ENCODE measurements at regions not wholly inside any gene's neighbourhood (a gene's known extent, or its start where the extent isn't known, plus 50 kb on each side); places are given as distances from the start of the nearest gene placed in this dataset.

DNA sequence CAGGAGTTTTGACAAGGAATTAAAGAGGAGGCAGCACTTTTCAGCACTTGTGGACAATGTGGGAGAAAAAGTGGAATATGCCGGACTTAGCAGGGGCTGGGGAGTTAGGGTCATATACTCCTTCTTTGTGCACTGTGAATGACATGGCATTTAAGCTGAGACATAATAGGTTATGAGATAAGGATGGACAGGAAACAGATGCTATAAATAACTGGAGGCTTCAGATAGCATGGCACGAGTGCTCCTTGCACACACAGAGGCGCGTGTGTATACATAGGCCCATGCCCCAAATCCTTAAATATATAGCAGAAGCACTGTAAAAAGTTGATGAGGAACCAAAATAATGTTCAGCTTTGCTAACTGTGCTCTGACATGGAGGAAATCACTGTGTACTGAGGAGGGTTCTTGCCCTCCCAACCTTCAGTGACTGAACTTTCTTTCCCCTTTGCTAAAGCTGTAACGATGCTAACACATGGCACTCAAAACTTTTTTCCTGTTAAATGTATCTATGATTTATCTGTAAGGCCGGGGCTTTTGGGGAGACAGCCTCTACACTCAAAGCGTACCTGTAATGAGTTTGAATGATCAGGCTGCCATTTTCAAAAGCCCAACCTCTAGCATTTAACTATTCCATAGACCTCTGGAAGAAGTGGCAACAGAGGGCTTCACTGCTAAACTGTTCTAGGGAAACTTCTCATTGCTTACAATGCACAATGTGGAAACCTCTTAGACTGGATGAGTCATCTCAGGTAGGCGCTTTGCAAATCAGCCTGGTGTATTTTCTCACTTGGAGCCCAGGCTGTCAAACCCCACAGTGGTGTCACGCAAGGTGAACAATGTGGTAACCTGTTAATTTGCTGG, 784.6 kb downstream of the NR2F2 start:
- FAIRE-seq, result no peak
- in situ Hi-C loops (cut with MboI), result no loop called here

DNA sequence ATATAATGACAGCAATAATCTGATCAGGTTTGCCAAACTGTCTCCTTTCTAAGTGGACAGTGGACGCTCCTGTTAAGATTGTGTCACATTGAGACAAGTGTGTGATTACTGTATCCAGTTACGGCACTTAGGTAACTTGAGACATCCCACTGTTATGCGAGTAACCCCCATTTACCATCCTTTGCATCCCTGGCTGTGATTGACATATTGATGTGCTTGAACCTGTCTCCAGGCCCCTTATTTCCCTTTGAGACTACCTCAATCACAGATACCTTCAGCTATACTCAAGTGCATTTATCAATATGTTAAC, 785.2 kb downstream of the NR2F2 start:
- no peak for DNase-seq (ENCODE audit: extremely low read depth in 1 of 4, low spot score in 3 of 4)
- ChIA-PET CTCF (ENCODE audit: low intra/inter-chr PET ratio) (no interaction called here), POLR2A (no interaction called here)
- Histone ChIP-seq H3K4me2 (ENCODE audit: insufficient read depth, low read length) (no peak overlapping the region), H3K4me3 (no peak overlapping the region), H3K9ac (ENCODE audit: insufficient read depth in 1 of 2, low read depth in 2 of 2, low read length in 2 of 2) (no peak overlapping the region), H3K9me1 (ENCODE audit: control insufficient read depth, insufficient read depth, low read length) (no peaks in the 10 kb centered on the region), H3K4me1 (replicated peaks in 1 of 2; ENCODE audit: control insufficient read depth in 2 of 2, insufficient read depth in 2 of 2, low read length in 2 of 2) (no peaks in the 10 kb centered on the region), H2AFZ (ENCODE audit: low read depth, low read length) (no peak overlapping the region), H3K27ac (ENCODE audit: extremely low read depth, low read depth, low read length) (no peak overlapping the region), H4K20me1 (replicated peaks; ENCODE audit: control insufficient read depth, insufficient read depth, low read length) (no peaks in the 10 kb centered on the region), H3K36me3 (ENCODE audit: control insufficient read depth, insufficient read depth, low read length) (no peaks in the 10 kb centered on the region), H3K79me2 (ENCODE audit: control insufficient read depth, insufficient read depth, low read length) (no peaks in the 10 kb centered on the region), H3K9me3 (replicated peaks; ENCODE audit: control insufficient read depth, insufficient read depth, low read depth, low read length) (no peaks in the 10 kb centered on the region; the same call in none of the 2 replicates), H3K27me3 (ENCODE audit: control insufficient read depth in 2 of 2, insufficient read depth in 2 of 2, low read length in 2 of 2) (no peaks in the 10 kb centered on the region)
- no peak for ATAC-seq
- FAIRE-seq, result no peak
- 2% methylated on average over 3 of the region's 3 CpGs for WGBS (ENCODE audit: insufficient coverage, low coverage, missing lambda C conversion rate)
- intact Hi-C loops (cut with micrococcal nuclease), result no loop called here
- no TSS peak for BruUV-seq (replicated peaks)
- in situ Hi-C loops (cut with MboI), result no loop called here
- TF ChIP-seq EWSR1 (IDR thresholded peaks at IDR 0.05; ENCODE audit: borderline replicate concordance, low read depth, partially characterized antibody), result no peak
- no peak for TF ChIP-seq PTBP1 (IDR thresholded peaks at IDR 0.05; ENCODE audit: low read depth, low read length)
- TF ChIP-seq, protein P1, sequence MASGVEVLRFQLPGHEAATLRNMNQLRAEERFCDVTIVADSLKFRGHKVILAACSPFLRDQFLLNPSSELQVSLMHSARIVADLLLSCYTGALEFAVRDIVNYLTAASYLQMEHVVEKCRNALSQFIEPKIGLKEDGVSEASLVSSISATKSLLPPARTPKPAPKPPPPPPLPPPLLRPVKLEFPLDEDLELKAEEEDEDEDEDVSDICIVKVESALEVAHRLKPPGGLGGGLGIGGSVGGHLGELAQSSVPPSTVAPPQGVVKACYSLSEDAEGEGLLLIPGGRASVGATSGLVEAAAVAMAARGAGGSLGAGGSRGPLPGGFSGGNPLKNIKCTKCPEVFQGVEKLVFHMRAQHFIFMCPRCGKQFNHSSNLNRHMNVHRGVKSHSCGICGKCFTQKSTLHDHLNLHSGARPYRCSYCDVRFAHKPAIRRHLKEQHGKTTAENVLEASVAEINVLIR (CRISPR knock-in tag; IDR thresholded peaks at IDR 0.05), result no peak
- no peak for TF ChIP-seq DDX20 (tag; IDR thresholded peaks at IDR 0.05; ENCODE audit: low read depth)
- no peak for TF ChIP-seq CBX5 (IDR thresholded peaks at IDR 0.05; ENCODE audit: borderline replicate concordance, low read depth)
- no peak for TF ChIP-seq OTX1 (CRISPR knock-in tag; IDR thresholded peaks at IDR 0.05)
- no peak for TF ChIP-seq MBD2 (IDR thresholded peaks at IDR 0.05; ENCODE audit: borderline replicate concordance, low read depth)
- TF ChIP-seq DACH1 (IDR thresholded peaks at IDR 0.05; ENCODE audit: partially characterized antibody), result no peak
- TF ChIP-seq HEY1 (CRISPR knock-in tag; IDR thresholded peaks at IDR 0.05; ENCODE audit: borderline replicate concordance), result no peak
- TF ChIP-seq ZZZ3 (IDR thresholded peaks at IDR 0.05), result no peak
- no peak for TF ChIP-seq HMG20B (CRISPR knock-in tag; IDR thresholded peaks at IDR 0.05)
- TF ChIP-seq ZNF347 (CRISPR knock-in tag; IDR thresholded peaks at IDR 0.05; ENCODE audit: low read depth), result no peak
- TF ChIP-seq, protein P2, sequence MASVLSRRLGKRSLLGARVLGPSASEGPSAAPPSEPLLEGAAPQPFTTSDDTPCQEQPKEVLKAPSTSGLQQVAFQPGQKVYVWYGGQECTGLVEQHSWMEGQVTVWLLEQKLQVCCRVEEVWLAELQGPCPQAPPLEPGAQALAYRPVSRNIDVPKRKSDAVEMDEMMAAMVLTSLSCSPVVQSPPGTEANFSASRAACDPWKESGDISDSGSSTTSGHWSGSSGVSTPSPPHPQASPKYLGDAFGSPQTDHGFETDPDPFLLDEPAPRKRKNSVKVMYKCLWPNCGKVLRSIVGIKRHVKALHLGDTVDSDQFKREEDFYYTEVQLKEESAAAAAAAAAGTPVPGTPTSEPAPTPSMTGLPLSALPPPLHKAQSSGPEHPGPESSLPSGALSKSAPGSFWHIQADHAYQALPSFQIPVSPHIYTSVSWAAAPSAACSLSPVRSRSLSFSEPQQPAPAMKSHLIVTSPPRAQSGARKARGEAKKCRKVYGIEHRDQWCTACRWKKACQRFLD (CRISPR knock-in tag; IDR thresholded peaks at IDR 0.05), result no peak

More for the DNA sequence above, 784.6 kb downstream of the NR2F2 start:
- no peak overlapping the region for H3K27ac ChIP-seq (ENCODE audit: extremely low read depth, low read depth, low read length)
- no peaks in the 10 kb centered on the region for H3K4me1 ChIP-seq (replicated peaks in 1 of 2; ENCODE audit: control insufficient read depth in 2 of 2, insufficient read depth in 2 of 2, low read length in 2 of 2)
- ChIA-PET CTCF (ENCODE audit: low intra/inter-chr PET ratio) (no interaction called here), POLR2A (no interaction called here)
- H3K9me3 ChIP-seq (replicated peaks; ENCODE audit: control insufficient read depth, insufficient read depth, low read depth, low read length), result no peaks in the 10 kb centered on the region; the same call in none of the 2 replicates
- TF ChIP-seq ZNF431 (CRISPR knock-in tag; IDR thresholded peaks at IDR 0.05), result no peak
- TF ChIP-seq MEF2D (tag; conservative IDR thresholded peaks at IDR 0.05; ENCODE audit: low read depth), result peak; percentile 82
- TF ChIP-seq CHD4 (IDR thresholded peaks at IDR 0.05; ENCODE audit: insufficient read depth, insufficient replicate concordance, low read depth, low read length, poor library complexity, severe bottlenecking), result no peak
- TF ChIP-seq PHF20 (IDR thresholded peaks at IDR 0.05; ENCODE audit: partially characterized antibody), result no peak
- no peaks in the 10 kb centered on the region for H3K27me3 ChIP-seq (ENCODE audit: control insufficient read depth in 2 of 2, insufficient read depth in 2 of 2, low read length in 2 of 2)
- no peak for ATAC-seq
- WGBS (ENCODE audit: insufficient coverage, low coverage, missing lambda C conversion rate), result 0% methylated on average over 9 of the region's 9 CpGs
- H3K9ac ChIP-seq (ENCODE audit: insufficient read depth in 1 of 2, low read depth in 2 of 2, low read length in 2 of 2), result no peak overlapping the region
- H3K4me2 ChIP-seq (ENCODE audit: insufficient read depth, low read length), result no peak overlapping the region
- no peak overlapping the region for H3K4me3 ChIP-seq
- no TSS peak for BruUV-seq (replicated peaks)
- H2AFZ ChIP-seq (ENCODE audit: low read depth, low read length), result no peak overlapping the region
- intact Hi-C loops (cut with micrococcal nuclease), result no loop called here
- H3K36me3 ChIP-seq (ENCODE audit: control insufficient read depth, insufficient read depth, low read length), result no peaks in the 10 kb centered on the region
- no peak for DNase-seq (ENCODE audit: extremely low read depth in 1 of 4, low spot score in 3 of 4)
- H3K79me2 ChIP-seq (ENCODE audit: control insufficient read depth, insufficient read depth, low read length), result no peaks in the 10 kb centered on the region
- no peaks in the 10 kb centered on the region for H4K20me1 ChIP-seq (replicated peaks; ENCODE audit: control insufficient read depth, insufficient read depth, low read length)
- H3K9me1 ChIP-seq (ENCODE audit: control insufficient read depth, insufficient read depth, low read length), result no peaks in the 10 kb centered on the region

Data from K562 (cell line).